ENCODE measurements at regions not wholly inside any gene's neighbourhood (a gene's known extent, or its start where the extent isn't known, plus 50 kb on each side); places are given as distances from the start of the nearest gene placed in this dataset.

GRCh38 chr20:23278172-23278571 is 72.4 kb upstream of the NXT1 start:
- no peak for DNase-seq

- DNase-seq = no peak
These were observed 73.3 kb upstream of the NXT1 start for GRCh38 chr20:23277316-23277715.

GRCh38 chr20:23273776-23274175 is 76.8 kb upstream of the NXT1 start:
- DNase-seq = no peak

GRCh38 chr20:23272176-23273029 is 78.2 kb upstream of the NXT1 start:
- no peak for DNase-seq

- DNase-seq = no peak
These were observed 80.1 kb upstream of the NXT1 start for GRCh38 chr20:23270382-23270911.

GRCh38 chr20:23269954-23270353 is 80.6 kb upstream of the NXT1 start:
- no peak for DNase-seq

- DNase-seq = no peak
These were observed 81.7 kb upstream of the NXT1 start for GRCh38 chr20:23268792-23269354.

- no peak for DNase-seq
These were observed 82.7 kb upstream of the NXT1 start for GRCh38 chr20:23267909-23268308.

GRCh38 chr20:23266530-23267398 is 83.8 kb upstream of the NXT1 start:
- no peak for DNase-seq

GRCh38 chr20:23265226-23265625 is 85.4 kb upstream of the NXT1 start:
- no peak for DNase-seq

GRCh38 chr20:23264545-23264944 is 86.0 kb upstream of the NXT1 start:
- no peak for DNase-seq

- DNase-seq = no peak
These were observed 90.3 kb upstream of the NXT1 start for GRCh38 chr20:23260181-23260840.

GRCh38 chr20:23258747-23259121 is 91.9 kb upstream of the NXT1 start:
- no peak for DNase-seq

- DNase-seq = no peak
These were observed 92.5 kb upstream of the NXT1 start for GRCh38 chr20:23257848-23258746.

GRCh38 chr20:23257106-23257761 is 93.4 kb upstream of the NXT1 start:
- no peak for DNase-seq

GRCh38 chr20:23255716-23256385 is 94.7 kb upstream of the NXT1 start:
- DNase-seq = no peak

- DNase-seq = no peak
These were observed 95.5 kb upstream of the NXT1 start for GRCh38 chr20:23255106-23255505.

GRCh38 chr20:23254505-23254904 is 96.1 kb upstream of the NXT1 start:
- DNase-seq = no peak

- no peak for DNase-seq
These were observed 96.6 kb upstream of the NXT1 start for GRCh38 chr20:23254034-23254433.

- DNase-seq = no peak
These were observed 97.1 kb upstream of the NXT1 start for GRCh38 chr20:23253524-23253923.

GRCh38 chr20:23251779-23252178 is 98.8 kb upstream of the NXT1 start:
- DNase-seq = no peak
